Activated CD8-positive, alpha-beta memory T cell treated with anti-CD3 and anti-CD28 coated beads, Interleukin-2, amount 50 U/mL, for 1 hour (primary cell): ENCODE measurements at regions not wholly inside any gene's neighbourhood (a gene's known extent, or its start where the extent isn't known, plus 50 kb on each side); places are given as distances from the start of the nearest gene placed in this dataset.

ENCODE experiments used
- DNase-seq: peaks from one replicate; pipeline ENCODE4 v3.0.0-alpha.2; 2020; ENCODE audit errors: extremely low read depth

GRCh38 chr9:119005162-119005561, 364.1 kb downstream of the BRINP1 start:
- no peak for DNase-seq

DNA sequence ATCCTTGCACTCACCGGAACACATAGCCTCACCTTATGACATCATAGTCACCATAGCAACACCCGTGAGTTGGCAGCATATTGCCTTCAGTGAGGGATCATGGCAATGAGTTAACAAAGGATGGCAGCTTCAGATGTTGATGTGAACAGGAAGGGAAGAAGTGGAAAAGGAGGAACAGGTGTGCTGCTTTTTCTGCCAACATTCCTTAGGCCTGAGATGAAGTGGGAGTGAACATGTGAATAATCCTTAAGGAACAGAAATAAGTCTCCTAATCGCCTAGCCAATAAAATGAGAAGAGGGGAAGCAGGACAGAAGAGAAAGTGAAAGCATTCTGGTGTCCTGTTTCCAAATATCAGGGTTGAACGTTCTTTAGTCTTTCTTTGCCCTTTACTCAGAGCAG, 360.0 kb downstream of the BRINP1 start:
- DNase-seq: no peak

DNA sequence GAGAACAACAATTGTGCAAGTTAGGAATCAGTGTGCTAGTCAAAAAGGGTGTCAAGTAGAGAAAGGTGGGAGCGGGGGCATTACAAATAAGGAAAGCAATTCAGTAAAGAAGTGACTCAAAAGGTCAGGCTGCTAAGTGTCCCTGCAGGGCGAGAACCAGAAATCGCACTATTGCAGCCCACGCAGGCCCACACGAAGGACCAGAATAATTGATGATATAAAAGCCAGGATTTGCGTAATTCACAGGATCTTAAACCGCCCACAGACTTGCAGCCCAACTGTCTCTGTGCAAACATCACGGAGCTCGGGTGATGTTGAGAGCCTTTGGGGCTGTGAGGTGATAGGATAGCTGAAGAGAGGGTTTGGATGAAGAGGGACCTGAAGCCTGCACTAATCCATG, 349.0 kb downstream of the BRINP1 start:
- no peak for DNase-seq

DNA sequence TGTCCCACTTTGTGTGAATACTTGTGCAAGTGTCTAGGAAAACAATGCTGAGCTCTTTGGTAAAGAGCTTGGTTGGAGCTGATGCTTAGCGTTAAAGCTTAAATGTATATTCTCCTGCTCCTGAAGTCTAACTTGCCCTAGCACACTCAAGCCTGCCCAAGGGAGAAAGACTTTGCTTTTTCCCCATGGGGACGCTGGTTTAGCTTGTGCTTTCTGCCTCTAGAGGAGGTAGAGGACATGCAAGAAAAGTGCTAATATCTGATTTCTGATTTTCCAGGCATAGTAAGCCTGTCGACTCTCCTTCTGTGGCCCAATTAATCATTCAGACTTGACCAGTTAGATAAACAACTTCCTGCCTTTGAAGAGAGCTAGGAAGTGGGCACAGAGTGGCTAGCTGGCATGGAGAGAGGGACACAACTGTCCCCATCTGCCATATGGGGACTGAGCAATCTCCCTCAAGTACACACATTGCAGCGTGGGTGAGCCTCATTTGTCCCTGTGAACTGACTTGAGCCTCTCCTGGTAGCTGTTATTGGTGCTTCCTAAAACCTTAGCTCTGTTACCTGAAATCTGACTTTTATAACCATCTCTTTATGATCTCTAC, 348.4 kb downstream of the BRINP1 start:
- DNase-seq: no peak

DNA sequence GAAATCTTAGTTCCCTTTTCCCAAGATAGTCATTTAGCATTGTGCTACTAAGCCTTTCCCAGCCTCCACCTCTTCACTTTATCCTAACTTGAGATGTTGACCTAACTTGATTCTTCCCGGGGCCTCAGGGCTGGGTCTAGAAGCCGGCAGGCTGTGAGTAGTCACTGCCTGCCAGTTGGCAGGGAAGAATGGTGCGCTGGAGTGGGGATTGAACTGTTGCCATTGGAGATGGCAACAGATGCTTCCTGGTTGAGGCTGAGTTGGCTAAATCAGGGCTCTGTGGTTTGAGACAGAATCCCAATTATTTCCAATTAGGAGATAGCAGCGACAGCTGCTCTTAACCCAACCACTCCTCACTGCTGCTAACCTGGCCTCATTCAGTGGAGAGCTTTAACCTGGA, 343.1 kb downstream of the BRINP1 start:
- no peak for DNase-seq

- DNase-seq: no peak
These were observed 341.1 kb downstream of the BRINP1 start for GRCh38 chr9:119027901-119028699.

GRCh38 chr9:119029886-119030285, 339.3 kb downstream of the BRINP1 start:
- no peak for DNase-seq

GRCh38 chr9:119033596-119033995, 335.6 kb downstream of the BRINP1 start:
- DNase-seq: no peak

DNA sequence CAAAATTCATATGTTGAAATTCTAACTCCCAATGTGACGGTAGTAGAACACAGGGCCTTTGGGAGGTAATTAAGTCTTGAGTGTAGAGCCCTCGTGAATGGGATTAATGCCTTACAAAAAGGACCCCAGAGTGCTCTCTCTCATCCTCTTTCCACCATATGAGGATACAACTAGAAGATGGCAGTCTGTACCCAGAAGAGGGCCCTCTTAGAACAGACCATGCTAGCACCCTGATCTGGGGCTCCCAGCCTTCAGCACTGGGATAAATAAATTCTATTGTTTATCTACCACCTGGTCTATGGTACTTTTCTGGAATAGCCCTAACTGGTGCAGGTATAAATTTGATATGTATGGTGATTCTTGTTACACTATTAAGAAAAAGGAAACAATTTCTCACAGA, 332.3 kb downstream of the BRINP1 start:
- DNase-seq: no peak

DNA sequence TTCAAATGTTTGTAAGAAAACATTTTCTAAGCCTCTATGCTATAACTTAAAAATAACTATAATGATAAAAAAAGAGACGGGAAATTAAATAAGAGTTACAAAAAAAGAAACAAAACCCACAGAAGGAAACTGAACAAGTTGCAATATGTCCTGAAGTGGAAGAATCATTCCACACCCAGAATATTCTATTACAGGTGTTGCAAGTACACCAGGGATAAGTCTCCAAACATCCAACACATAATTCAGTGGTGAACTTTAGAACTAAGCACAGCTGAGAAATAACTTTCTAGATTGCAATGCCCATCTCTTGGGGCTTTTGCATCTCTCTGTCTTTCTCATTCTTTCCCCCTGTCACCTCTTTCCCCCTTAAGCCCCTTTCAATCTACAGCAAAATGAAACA, 325.2 kb downstream of the BRINP1 start:
- DNase-seq: no peak

DNA sequence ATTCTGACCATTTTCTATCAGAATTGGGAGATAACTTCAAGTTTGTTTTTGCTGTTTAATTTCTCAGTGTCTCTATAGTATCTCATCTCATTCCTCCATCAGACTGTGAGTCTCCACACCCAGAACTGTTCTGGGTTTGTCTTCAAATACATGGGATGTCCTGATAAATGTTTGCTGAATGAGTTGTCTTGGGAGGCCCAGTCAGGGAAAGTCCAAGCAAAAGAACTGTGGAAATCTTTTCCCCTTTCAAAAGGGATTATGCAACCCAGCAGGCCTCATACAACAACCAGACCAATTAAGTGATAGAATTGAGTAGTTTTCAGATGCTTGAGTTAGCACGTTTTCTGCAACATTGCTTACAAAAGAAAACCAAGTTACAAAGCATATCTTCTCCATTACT, 324.4 kb downstream of the BRINP1 start:
- DNase-seq: no peak

DNA sequence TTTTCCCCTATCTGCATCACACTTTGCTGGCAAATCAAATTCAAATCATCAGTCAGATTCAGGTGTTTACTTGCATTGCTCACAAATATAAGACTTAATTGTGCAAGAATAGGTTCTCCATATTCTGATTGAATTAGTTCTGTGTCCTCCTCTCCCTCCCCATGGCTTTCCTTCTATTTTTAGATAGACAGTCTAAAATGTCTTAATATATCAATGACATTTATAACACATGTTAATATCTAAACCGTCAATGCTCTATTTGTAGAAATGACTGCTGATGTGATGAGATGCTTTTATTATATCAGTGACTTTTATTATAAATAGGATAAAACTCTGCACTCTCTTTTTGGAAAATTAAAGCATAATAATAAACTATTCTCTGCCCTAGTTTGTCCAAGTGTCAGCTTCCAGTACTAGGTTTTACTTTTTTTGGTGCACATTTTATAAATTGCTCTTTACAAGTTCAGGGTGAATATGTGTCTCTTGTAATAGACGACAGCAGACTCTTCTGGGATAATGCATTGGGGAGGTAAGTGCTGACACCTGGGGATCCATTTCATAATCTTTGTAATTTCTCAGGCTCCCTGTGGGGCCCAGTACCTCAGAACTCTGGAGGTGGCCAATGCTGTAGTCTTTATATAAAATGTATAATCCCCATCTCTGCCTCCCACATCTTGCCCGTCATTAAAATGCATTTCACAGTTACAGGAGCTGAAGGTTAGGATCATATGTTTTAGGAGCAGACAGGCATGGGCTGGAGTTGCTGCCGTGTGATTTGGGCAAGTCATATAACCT, 321.5 kb downstream of the BRINP1 start:
- DNase-seq: no peak

DNA sequence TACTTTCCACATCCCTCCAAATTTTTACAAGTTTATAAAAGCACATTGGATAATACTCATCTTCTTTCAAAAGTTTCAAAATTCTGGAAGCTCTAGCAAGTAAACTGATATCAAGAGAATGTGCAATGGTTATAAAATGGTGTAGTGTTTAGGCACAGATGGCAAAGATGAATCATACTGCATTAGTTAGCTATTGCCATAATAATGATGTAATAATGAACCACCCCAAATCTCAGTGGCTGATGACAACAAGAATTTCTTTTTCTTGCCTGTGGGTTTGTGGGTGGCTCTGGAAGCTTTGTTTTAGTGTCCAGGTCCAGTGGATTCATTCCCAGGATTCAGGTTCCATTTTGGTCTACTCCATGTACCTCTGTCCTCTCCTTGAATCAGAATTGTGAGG, 319.0 kb downstream of the BRINP1 start:
- DNase-seq: no peak

DNA sequence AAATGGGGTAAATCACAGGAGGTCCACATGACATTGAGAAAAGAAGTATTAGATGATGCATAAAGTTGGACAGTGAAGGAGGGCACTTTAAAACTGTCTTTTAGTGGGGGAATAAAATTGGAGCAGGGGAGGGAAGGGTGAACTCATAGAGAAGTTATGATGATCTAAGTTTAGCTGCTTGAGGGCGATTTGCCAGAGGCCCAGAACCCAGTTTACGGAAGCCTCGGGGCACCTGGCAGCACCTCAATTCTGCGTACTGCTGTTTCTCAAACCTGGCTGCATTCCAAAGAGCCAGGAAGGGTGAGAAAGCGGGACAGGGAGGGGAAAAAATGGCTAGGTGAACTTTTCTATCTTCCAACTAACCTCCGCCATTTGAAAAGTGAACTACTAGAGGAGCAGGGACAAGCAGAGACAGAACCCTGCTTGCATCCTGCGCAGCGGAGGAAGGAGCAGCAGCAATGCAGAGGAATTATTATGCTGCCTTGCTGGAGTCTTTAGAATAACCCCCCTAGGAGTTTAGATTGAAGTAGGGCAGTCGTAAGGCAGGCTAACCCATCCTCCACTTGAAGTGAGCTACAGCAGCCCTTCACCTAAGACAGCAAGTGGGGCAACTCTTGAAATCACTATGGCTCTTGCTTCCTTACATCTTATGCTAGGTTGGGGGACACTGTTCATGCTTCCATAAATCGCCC, 316.8 kb downstream of the BRINP1 start:
- no peak for DNase-seq

DNA sequence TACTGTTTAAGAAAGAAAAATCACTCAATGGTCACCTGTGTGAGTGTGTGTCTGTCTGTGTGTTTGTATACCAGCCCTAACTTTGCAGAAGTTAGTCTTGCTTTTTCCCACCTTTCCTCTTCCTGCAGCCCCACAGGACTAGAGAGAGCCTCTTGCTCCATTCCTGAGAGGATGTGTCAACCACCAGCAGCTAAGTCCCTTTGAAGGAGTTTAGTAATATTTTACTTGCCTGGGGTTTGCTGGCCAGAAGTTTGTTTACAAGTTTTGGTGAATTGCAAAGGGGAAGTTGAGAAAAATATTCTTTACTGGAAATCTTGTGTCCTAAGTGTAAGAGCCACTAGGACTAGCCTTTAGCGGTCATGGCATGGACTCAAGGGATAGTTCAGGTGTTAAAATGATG, 316.2 kb downstream of the BRINP1 start:
- no peak for DNase-seq

GRCh38 chr9:119060629-119061385, 308.4 kb downstream of the BRINP1 start:
- DNase-seq: no peak

GRCh38 chr9:119071636-119072035, 297.6 kb downstream of the BRINP1 start:
- DNase-seq: no peak

GRCh38 chr9:119074017-119074416, 295.2 kb downstream of the BRINP1 start:
- DNase-seq: no peak

DNA sequence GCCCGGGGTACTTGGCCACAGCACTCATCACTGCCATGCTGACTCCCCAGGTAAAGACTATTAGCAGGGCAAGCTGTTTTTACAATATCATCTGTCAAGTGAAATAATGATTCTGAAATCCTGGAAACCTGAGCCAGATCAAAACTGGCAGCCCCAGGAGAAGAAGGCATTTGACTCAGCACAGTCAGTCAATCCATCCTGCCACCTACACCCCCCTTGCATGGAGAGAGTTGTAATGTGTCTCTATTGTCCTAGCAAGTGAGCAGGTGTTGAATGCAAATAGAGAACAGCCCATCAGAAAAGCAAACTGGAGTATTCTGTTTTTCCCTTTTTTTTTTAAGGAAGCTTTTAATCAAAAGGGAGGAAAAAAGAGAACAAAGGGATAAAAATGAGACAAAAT, 291.2 kb downstream of the BRINP1 start:
- no peak for DNase-seq

GRCh38 chr9:119083673-119084072, 285.6 kb downstream of the BRINP1 start:
- no peak for DNase-seq

GRCh38 chr9:119086590-119086989, 282.6 kb downstream of the BRINP1 start:
- DNase-seq: no peak
